ENCODE measurements at regions not wholly inside any gene's neighbourhood (a gene's known extent, or its start where the extent isn't known, plus 50 kb on each side); places are given as distances from the start of the nearest gene placed in this dataset.

- no peak for TF ChIP-seq CTCF (conservative IDR thresholded peaks at IDR 0.05; ENCODE audit: low read depth, low read length)
- H3K4me3 ChIP-seq (ENCODE audit: low read depth, low read length): no peak overlapping the region
- DNase-seq (ENCODE audit: low read depth): no peak
These were observed 56.7 kb upstream of the GALNT9 start for GRCh38 chr12:132385923-132386751.

- no peak for TF ChIP-seq CTCF (conservative IDR thresholded peaks at IDR 0.05; ENCODE audit: low read depth, low read length)
- H3K4me3 ChIP-seq (ENCODE audit: low read depth, low read length): no peak overlapping the region
- no peak for DNase-seq (ENCODE audit: low read depth)
These were observed 55.8 kb upstream of the GALNT9 start for GRCh38 chr12:132384916-132385774.

- no peak overlapping the region for H3K4me3 ChIP-seq (ENCODE audit: low read depth, low read length)
- TF ChIP-seq CTCF (conservative IDR thresholded peaks at IDR 0.05; ENCODE audit: low read depth, low read length): no peak
- no peak for DNase-seq (ENCODE audit: low read depth)
These were observed 51.3 kb upstream of the GALNT9 start for GRCh38 chr12:132380641-132381040.

GRCh38 chr12:132379996-132380395 lies 50.6 kb upstream of the GALNT9 start:
- DNase-seq (ENCODE audit: low read depth): no peak
- H3K4me3 ChIP-seq (ENCODE audit: low read depth, low read length): no peak overlapping the region
- TF ChIP-seq CTCF (conservative IDR thresholded peaks at IDR 0.05; ENCODE audit: low read depth, low read length): no peak

GRCh38 chr12:132379576-132379975 lies 50.2 kb upstream of the GALNT9 start:
- H3K4me3 ChIP-seq (ENCODE audit: low read depth, low read length): no peak overlapping the region
- DNase-seq (ENCODE audit: low read depth): no peak
- no peak for TF ChIP-seq CTCF (conservative IDR thresholded peaks at IDR 0.05; ENCODE audit: low read depth, low read length)
